AG10803 (cell line): ENCODE measurements at regions not wholly inside any gene's neighbourhood (a gene's known extent, or its start where the extent isn't known, plus 50 kb on each side); places are given as distances from the start of the nearest gene placed in this dataset.

Experiments used
- DNase-seq: peaks from one replicate; pipeline ENCODE4 v3.0.0; 2010; ENCODE audit warnings: low read depth
- H3K4me3 ChIP-seq: 2 replicates; pipeline ENCODE4 v1.5.1; 2011; ENCODE audit warnings: mild to moderate bottlenecking, low read length, control low read depth
- CTCF ChIP-seq: conservative IDR thresholded peaks from 2 replicates; pipeline ENCODE4 v1.5.1; 2011; ENCODE audit warnings: mild to moderate bottlenecking, low read length, control low read depth, inconsistent platforms

GRCh38 chr18:32548688-32549087 lies 78.0 kb upstream of the GAREM1 start:
- H3K4me3 ChIP-seq: no peak overlapping the region
- TF ChIP-seq CTCF: no peak
- no peak for DNase-seq

GRCh38 chr18:32545631-32546030 lies 74.9 kb upstream of the GAREM1 start:
- no peak for TF ChIP-seq CTCF
- no peak overlapping the region for H3K4me3 ChIP-seq
- no peak for DNase-seq

- no peak overlapping the region for H3K4me3 ChIP-seq
- TF ChIP-seq CTCF: no peak
- DNase-seq: no peak
Measured at GRCh38 chr18:32544088-32544487, 73.4 kb upstream of the GAREM1 start.

- H3K4me3 ChIP-seq: no peak overlapping the region
- no peak for DNase-seq
- TF ChIP-seq CTCF: no peak
Measured at GRCh38 chr18:32542221-32542798, 71.6 kb upstream of the GAREM1 start.

- DNase-seq: peak; percentile 7
- no peak overlapping the region for H3K4me3 ChIP-seq
- no peak for TF ChIP-seq CTCF
Measured at GRCh38 chr18:32530947-32531651, 60.4 kb upstream of the GAREM1 start.

GRCh38 chr18:32529722-32530420 lies 59.2 kb upstream of the GAREM1 start:
- H3K4me3 ChIP-seq: no peak overlapping the region
- TF ChIP-seq CTCF: no peak
- DNase-seq: no peak

GRCh38 chr18:32520771-32521170 lies 50.1 kb upstream of the GAREM1 start:
- no peak for TF ChIP-seq CTCF
- no peak for DNase-seq
- H3K4me3 ChIP-seq: no peak overlapping the region
